ENCODE measurements at regions not wholly inside any gene's neighbourhood (a gene's known extent, or its start where the extent isn't known, plus 50 kb on each side); places are given as distances from the start of the nearest gene placed in this dataset.

- no peak for DNase-seq
Observed at GRCh38 chr5:61653807-61654580, 321.9 kb downstream of the ZSWIM6 start.

- no peak for DNase-seq
Observed at GRCh38 chr5:61654876-61655275, 322.8 kb downstream of the ZSWIM6 start.

GRCh38 chr5:61657010-61657409 is 325.0 kb downstream of the ZSWIM6 start:
- DNase-seq, result no peak

- DNase-seq, result no peak
Observed at GRCh38 chr5:61657686-61658085, 325.6 kb downstream of the ZSWIM6 start.

GRCh38 chr5:61658592-61659008 is 326.5 kb downstream of the ZSWIM6 start:
- DNase-seq, result peak; percentile 52

GRCh38 chr5:61659221-61659696 is 327.2 kb downstream of the ZSWIM6 start:
- DNase-seq, result no peak

- no peak for DNase-seq
Observed at GRCh38 chr5:61662670-61663069, 330.6 kb downstream of the ZSWIM6 start.

- no peak for DNase-seq
Observed at GRCh38 chr5:61666064-61666621, 334.1 kb downstream of the ZSWIM6 start.

- no peak for DNase-seq
Observed at GRCh38 chr5:61667525-61668218, 335.6 kb downstream of the ZSWIM6 start.

GRCh38 chr5:61669531-61669930 is 337.5 kb downstream of the ZSWIM6 start:
- no peak for DNase-seq

GRCh38 chr5:61670941-61671340 is 338.9 kb downstream of the ZSWIM6 start:
- DNase-seq, result no peak

GRCh38 chr5:61673007-61673735 is 341.1 kb downstream of the ZSWIM6 start:
- no peak for DNase-seq

- no peak for DNase-seq
Observed at GRCh38 chr5:61674378-61674777, 342.3 kb downstream of the ZSWIM6 start.

- DNase-seq, result no peak
Observed at GRCh38 chr5:61675015-61675692, 343.1 kb downstream of the ZSWIM6 start.

- DNase-seq, result no peak
Observed at GRCh38 chr5:61677220-61677619, 345.2 kb downstream of the ZSWIM6 start.

- no peak for DNase-seq
Observed at GRCh38 chr5:61678966-61679365, 346.9 kb downstream of the ZSWIM6 start.

- no peak for DNase-seq
Observed at GRCh38 chr5:61679562-61679961, 347.5 kb downstream of the ZSWIM6 start.

- DNase-seq, result no peak
Observed at GRCh38 chr5:61680247-61680646, 348.2 kb downstream of the ZSWIM6 start.

GRCh38 chr5:61683148-61683547 is 351.1 kb downstream of the ZSWIM6 start:
- no peak for DNase-seq

- no peak for DNase-seq
Observed at GRCh38 chr5:61683926-61684325, 351.9 kb downstream of the ZSWIM6 start.

- no peak for DNase-seq
Observed at GRCh38 chr5:61686491-61687257, 354.6 kb downstream of the ZSWIM6 start.

- DNase-seq, result no peak
Observed at GRCh38 chr5:61687371-61687770, 355.3 kb downstream of the ZSWIM6 start.

Data from NK-92 treated with Interleukin-12 subunit alpha and Interleukin-12 subunit beta, amount 100 ng/mL, for 24 hours (cell line).